Erythroblast (primary cell): ENCODE measurements at regions not wholly inside any gene's neighbourhood (a gene's known extent, or its start where the extent isn't known, plus 50 kb on each side); places are given as distances from the start of the nearest gene placed in this dataset.

Source experiments
- GATA1 ChIP-seq: IDR thresholded peaks from 2 replicates; pipeline ENCODE4 v1.6.1; 2011; ENCODE audit warnings: low read depth, mild to moderate bottlenecking, control low read depth, low read length, moderate library complexity
- POLR2A ChIP-seq: IDR thresholded peaks from 2 replicates; pipeline ENCODE4 v1.6.1; 2011; ENCODE audit warnings: mild to moderate bottlenecking, low read length

DNA sequence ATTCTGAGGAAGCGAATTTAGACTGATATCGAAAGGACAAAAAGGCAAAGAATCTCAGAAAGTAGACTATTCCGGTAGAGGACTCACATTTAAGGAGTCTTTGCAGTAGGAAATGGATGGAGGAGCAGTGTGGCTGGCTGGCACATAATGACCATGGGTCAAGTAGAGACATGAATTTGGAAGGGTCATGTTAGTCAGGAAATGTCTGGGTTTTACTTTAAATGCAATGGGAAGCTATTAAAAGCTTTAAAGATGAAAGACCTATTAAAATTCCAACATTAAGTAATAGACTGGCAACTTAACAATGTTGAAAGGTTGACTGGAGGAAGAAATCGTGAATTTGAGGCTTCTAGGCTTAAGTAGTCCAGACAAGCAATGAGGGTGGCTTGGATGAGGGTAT lies 90.0 kb upstream of the SEMA3C start:
- TF ChIP-seq POLR2A, result no peak
- no peak for TF ChIP-seq GATA1
